ENCODE measurements at regions not wholly inside any gene's neighbourhood (a gene's known extent, or its start where the extent isn't known, plus 50 kb on each side); places are given as distances from the start of the nearest gene placed in this dataset.
"Not testable (repeated sequence)": the region's sequence is repeated elsewhere in the genome, so short reads cannot be mapped to it uniquely, and the experiment has no call there.

GRCh38 chr1:213531369-213532310 lies 456.1 kb upstream of the PROX1 start:
- no peak for DNase-seq (ENCODE audit: low spot score)

DNA sequence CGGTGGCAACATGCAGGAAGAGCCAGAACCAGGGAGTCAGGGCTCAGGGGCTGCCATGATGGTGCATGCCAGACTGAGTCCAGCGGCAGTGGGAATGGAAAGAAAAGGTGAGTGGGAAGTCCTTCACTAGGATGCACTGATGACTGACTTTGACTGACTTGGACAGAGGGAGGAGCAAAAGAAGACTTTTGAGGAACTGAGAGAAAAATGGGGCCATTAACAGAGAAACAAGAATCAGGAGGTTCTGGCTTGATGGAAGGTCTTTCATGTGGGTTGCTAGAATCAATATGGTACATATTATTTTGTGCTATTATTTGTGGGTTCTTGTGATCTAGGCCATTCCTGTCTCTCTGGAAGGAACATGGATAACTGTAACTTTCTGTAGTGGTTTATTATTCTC lies 454.6 kb upstream of the PROX1 start:
- DNase-seq (ENCODE audit: low spot score): no peak

DNA sequence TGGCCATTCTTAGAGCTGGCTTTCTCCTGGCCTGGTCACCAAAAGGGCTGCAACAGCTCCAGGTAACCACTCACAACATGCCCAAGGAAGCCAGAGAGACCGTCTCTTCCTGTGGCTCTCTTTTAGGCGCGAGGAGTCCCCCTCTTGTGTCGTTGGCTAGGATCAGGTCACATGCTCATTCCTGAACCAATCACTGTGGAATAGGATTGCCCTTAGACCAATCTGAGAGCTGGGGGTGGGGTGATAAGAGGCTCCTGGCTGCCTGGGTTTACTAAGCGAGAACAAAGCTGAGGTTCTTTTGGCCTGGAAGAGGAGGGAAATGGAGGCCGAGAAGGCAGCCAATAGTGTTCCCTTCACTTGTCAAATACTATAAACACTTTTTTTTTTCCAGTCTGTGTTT lies 452.1 kb upstream of the PROX1 start:
- DNase-seq (ENCODE audit: low spot score): no peak

DNA sequence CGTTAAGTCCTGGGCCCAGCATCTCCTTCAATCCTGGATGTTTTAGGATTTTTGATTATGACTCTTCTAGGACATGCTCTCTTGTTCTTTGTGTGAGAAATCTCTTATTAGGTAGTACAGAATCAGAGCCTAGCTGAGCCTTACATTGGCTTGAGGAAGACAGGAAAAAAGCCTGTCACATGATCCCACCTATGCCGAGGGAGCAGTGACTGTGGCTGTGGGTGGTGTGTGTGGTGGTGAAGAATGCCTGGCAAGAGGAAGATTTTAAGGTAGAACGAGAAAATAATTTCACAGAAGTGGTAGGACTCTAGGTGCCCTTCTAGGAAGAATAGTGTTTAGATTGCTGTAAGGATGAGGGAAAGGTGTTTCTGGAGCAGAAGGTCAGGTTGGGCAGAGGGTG lies 449.5 kb upstream of the PROX1 start:
- no peak for DNase-seq (ENCODE audit: low spot score)

DNA sequence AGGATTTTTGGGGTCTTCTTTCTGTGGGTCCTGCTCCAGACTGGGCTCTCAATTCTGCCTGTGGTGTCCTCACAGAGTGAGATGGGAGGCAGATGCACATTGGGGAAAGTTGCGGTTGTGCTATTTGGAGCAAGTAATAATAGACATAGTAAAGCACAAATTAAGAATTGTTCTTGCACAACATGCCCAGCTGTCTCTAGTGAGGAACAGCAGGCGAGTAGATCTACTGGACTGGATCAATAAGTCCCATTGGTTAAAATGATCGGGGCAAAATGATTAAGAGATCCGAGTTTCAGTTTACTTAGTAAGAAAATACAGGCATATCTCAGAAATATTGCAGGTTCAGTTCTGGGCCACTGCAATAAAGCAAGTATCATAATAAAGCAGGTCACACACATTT lies 448.3 kb upstream of the PROX1 start:
- no peak for DNase-seq (ENCODE audit: low spot score)

DNA sequence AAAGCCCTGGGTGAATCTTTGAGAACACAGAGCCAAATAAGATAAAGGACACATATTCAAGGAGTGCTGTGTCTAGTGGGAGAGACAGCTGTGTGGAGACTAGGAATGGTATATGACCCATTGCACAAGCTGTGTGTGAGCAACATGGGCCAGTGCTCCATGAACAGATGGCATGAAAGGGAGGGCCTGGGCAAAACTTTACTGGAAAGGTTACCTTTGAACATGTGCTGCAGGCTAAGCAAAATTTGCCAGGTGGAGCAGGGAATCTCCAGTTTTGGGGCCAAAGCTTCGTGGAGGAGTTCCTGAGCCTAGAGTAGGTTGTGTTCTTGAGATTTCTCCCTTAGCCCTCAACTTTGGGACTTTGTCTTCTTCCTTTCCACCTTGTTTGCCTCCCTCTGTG lies 446.1 kb upstream of the PROX1 start:
- DNase-seq (ENCODE audit: low spot score): no peak

DNA sequence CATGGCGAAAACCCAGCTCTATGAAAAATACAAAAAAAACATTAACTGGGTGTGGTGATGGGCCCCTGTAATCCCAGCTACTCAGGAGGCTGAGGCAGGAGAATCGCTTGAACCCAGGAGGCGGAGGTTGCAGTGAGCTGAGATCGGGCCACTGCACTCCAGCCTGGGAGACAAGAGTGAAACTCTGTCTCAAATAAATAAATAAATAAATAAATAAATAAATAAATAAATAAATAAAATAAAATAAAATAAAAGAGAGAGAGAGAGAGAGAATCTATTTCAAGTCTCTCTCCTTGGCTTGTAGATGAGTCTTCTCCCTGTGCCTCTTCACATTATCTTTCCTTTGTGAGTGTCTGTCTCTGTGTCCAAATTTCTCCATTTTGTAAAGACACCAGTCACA lies 442.6 kb upstream of the PROX1 start:
- DNase-seq (ENCODE audit: low spot score): not testable (repeated sequence)

- no peak for DNase-seq (ENCODE audit: low spot score)
These were observed 437.8 kb upstream of the PROX1 start for GRCh38 chr1:213549982-213550381.

DNA sequence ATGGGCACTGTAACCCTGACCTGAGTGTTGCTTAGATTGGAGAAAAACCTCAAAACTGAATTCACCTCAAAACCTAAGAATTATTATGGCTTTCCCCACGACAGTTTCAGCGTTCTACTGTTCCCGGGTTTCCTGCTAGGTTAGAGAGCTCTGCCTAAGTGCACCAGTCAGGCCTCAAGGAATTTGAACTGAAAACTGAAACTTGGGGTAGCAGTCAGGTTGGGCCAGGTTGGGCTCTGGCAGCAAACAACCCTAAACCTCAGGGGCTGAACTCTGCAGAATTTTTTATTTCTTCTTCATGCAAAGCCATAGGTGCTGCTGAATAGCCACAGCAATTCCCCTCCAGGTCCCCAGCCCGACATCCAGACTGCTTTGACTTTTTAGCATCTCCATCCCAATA lies 437.0 kb upstream of the PROX1 start:
- DNase-seq (ENCODE audit: low spot score): no peak

DNA sequence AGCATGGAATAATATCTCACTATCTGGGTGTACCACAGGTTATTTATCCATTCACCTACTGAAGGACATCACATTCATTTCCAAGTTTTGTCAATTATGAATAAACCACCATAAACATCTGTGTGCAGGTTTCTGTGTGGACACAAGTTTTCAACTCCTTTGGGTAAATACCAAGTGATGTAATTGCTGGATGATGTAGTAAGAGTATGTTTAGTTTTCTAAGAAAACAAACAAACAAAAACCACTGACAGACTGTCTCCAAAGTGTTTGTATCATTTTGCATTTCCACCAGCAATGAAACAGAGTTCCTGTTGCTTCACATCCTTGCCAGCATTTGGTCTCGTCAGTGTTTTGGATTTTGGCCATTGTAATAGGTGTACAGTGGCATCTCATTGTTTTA lies 435.7 kb upstream of the PROX1 start:
- DNase-seq (ENCODE audit: low spot score): no peak

- DNase-seq (ENCODE audit: low spot score): no peak
These were observed 427.5 kb upstream of the PROX1 start for GRCh38 chr1:213560226-213560625.

DNA sequence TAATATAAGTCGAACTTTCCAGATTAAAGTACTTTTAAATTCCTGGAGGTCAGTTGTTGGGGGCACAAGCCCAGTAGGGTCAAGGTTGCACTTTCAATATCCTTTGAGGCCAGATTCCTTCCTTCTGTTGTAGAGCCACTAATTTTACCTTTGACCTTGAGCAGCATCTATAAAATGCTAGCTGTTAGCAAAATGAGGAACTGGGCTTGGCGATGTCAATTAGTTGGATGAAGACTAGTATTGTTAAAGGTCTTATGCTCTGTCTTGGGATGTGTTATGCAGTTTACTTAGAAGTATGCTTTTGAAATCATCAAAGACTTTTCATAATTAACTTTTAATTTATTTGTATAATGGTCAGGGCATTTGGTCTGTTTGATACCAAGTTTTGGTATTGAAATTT lies 425.9 kb upstream of the PROX1 start:
- no peak for DNase-seq (ENCODE audit: low spot score)

DNA sequence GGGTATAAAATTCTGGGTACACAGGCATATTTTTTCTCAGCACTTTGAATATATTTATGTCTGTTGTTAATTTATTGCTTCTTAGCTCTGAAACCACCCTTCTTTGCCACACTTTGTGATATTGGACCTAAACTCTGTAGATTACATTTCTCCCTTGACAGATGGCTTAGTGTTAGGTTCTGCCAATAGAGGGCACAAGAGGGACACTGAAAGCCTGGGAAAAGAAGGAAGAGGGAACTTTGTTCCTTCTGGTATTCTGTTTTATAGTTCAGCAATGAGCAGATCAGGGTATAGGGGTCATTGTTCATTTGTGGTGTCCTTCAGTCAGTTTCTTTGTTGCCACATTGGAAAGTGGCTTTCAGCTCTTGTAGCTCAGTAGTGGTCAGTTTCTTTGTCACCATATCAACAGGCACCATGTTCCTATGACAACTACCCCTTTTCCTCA lies 423.5 kb upstream of the PROX1 start:
- DNase-seq (ENCODE audit: low spot score): no peak

- DNase-seq (ENCODE audit: low spot score): no peak
These were observed 418.6 kb upstream of the PROX1 start for GRCh38 chr1:213568929-213569815.

GRCh38 chr1:213569816-213570150 lies 418.0 kb upstream of the PROX1 start:
- DNase-seq (ENCODE audit: low spot score): no peak

GRCh38 chr1:213570487-213570886 lies 417.3 kb upstream of the PROX1 start:
- no peak for DNase-seq (ENCODE audit: low spot score)

- no peak for DNase-seq (ENCODE audit: low spot score)
These were observed 416.4 kb upstream of the PROX1 start for GRCh38 chr1:213571419-213571818.

- no peak for DNase-seq (ENCODE audit: low spot score)
These were observed 415.9 kb upstream of the PROX1 start for GRCh38 chr1:213571843-213572242.

DNA sequence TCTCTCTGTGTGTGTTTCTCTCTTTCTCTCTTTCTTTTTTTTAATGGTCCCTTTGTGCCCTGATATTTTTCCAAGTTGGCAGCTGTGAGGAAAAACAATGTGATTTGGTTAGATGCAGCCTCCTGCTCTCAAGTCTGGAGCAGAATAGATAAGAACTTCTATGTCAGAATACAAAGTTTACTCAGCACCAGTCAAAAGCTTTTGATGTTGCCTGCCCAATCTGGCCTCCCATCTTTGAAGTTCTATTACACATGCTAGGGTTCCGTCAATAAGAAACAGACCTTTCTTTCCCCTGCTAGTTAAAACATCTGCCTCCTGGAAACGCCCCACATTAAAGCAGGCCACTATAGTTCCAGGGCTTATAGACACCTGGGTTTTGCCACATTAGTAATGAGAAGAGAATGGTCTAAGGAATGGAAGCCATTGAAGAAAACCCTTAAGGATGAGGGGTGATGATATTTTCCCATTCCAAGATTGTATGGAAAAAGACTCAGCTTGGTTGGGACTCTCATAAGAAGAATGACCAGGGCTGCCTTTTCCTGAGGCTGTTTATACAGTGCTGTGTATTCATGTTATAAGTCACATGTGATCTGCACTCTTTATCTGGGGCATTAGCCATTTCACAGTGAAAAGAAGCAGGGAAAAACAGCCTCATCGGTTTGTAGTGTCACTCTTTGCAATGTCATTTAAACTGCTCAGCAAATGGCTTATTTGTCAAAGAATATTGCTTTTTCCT lies 414.7 kb upstream of the PROX1 start:
- DNase-seq (ENCODE audit: low spot score): no peak

- DNase-seq (ENCODE audit: low spot score): no peak
These were observed 414.1 kb upstream of the PROX1 start for GRCh38 chr1:213573648-213574009.

DNA sequence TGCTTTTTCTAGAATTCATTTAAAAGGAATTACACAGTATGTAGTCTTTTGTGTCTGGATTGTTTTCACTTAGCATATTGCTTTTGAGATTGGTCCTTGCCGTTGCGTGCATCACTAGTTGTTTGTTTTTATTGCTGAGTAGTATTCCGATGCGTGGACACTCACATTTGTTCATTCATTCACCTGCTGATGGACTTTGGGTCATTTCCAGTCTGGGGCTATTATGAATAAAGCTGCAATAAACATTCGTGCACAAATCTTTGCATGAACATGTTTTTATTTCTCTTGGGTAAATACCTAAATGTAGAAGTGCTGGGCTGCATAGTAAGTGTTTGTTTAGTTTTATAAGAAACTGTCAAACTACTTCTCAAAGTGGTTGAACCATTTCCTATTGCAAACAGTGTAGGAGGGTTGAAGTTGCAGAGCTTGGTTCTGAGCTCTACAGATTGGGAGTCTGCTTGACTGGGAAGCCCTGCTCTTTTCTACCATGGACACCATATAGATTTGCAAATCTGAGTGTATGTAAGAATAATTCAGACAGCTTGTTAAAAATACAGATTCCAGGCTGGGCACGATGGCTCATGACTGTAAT lies 404.7 kb upstream of the PROX1 start:
- no peak for DNase-seq (ENCODE audit: low spot score)

DNA sequence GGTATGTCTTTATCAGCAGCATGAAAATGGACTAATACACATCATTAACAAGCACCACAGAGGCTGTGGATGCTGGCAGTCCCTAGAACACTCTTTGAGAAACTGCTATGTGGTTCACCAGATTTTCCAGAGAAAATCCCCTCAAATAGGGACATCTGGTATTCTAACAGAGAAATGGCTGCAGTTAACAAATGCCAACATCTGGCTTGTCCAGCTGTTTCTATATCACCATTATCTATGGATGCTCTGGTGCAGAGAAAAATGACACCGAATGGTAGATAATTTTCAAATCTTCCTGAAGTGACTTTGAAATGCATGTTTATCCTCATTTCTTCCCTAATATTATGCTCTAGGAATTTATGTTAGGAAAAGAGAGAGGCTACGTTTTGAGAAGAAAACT lies 403.5 kb upstream of the PROX1 start:
- DNase-seq (ENCODE audit: low spot score): no peak

All from mucosa of gallbladder (tissue), 1 donor.